ENCODE measurements at regions not wholly inside any gene's neighbourhood (a gene's known extent, or its start where the extent isn't known, plus 50 kb on each side); places are given as distances from the start of the nearest gene placed in this dataset.

GRCh38 chr4:162241857-162242256 lies 78.1 kb upstream of the FSTL5 start:
- TF ChIP-seq CTCF (conservative IDR thresholded peaks at IDR 0.05; ENCODE audit: low read length) (no peak), EZH2phosphoT487 (IDR thresholded peaks at IDR 0.05; ENCODE audit: borderline replicate concordance) (no peak)

Data from Loucy (cell line).